H7 (cell line): ENCODE measurements at regions not wholly inside any gene's neighbourhood (a gene's known extent, or its start where the extent isn't known, plus 50 kb on each side); places are given as distances from the start of the nearest gene placed in this dataset.
A peak's percentile ranks its signal among the peaks of the same experiment; 100 is the strongest.

Source experiments
- DNase-seq: peaks from one replicate; pipeline ENCODE4 v3.0.0; 2012
- H3K27me3 ChIP-seq: 2 replicates; pipeline ENCODE4 v1.6.0; 2011; ENCODE audit warnings: mild to moderate bottlenecking, low read length; ENCODE audit not compliant: control insufficient read depth, insufficient read depth
- H3K36me3 ChIP-seq: replicated peaks from 2 replicates; pipeline ENCODE4 v1.5.1; 2011; ENCODE audit warnings: low read length; ENCODE audit not compliant: control insufficient read depth, insufficient read depth
- H3K4me3 ChIP-seq: 2 replicates; pipeline ENCODE4 v1.5.1; 2011; ENCODE audit warnings: low read depth, mild to moderate bottlenecking, control low read depth, low read length, moderate library complexity; ENCODE audit not compliant: insufficient read depth

GRCh38 chr1:240000634-240001033 is 91.0 kb upstream of the FMN2 start:
- no peak for DNase-seq
- H3K36me3 ChIP-seq, result no peaks in the 10 kb centered on the region
- peaks cover 22% of the 10 kb centered on the region for H3K27me3 ChIP-seq
- no peak overlapping the region for H3K4me3 ChIP-seq

GRCh38 chr1:240001177-240001740 is 90.4 kb upstream of the FMN2 start:
- H3K27me3 ChIP-seq, result peaks cover 22% of the 10 kb centered on the region
- DNase-seq, result no peak
- no peak overlapping the region for H3K4me3 ChIP-seq
- H3K36me3 ChIP-seq, result no peaks in the 10 kb centered on the region

GRCh38 chr1:240004086-240004749 is 87.5 kb upstream of the FMN2 start:
- no peaks in the 10 kb centered on the region for H3K36me3 ChIP-seq
- peak; percentile 63 for DNase-seq
- no peak overlapping the region for H3K4me3 ChIP-seq
- H3K27me3 ChIP-seq, result peaks cover 2% of the 10 kb centered on the region

GRCh38 chr1:240005997-240006650 is 85.6 kb upstream of the FMN2 start:
- H3K27me3 ChIP-seq, result no peaks in the 10 kb centered on the region
- no peak for DNase-seq
- H3K36me3 ChIP-seq, result no peaks in the 10 kb centered on the region
- H3K4me3 ChIP-seq, result no peak overlapping the region

GRCh38 chr1:240008298-240008697 is 83.4 kb upstream of the FMN2 start:
- Histone ChIP-seq H3K4me3 (no peak overlapping the region), H3K36me3 (no peaks in the 10 kb centered on the region), H3K27me3 (no peaks in the 10 kb centered on the region)
- DNase-seq, result no peak

GRCh38 chr1:240014051-240014450 is 77.6 kb upstream of the FMN2 start:
- no peak for DNase-seq
- Histone ChIP-seq H3K27me3 (no peaks in the 10 kb centered on the region), H3K4me3 (no peak overlapping the region), H3K36me3 (no peaks in the 10 kb centered on the region)

- H3K36me3 ChIP-seq, result no peaks in the 10 kb centered on the region
- no peaks in the 10 kb centered on the region for H3K27me3 ChIP-seq
- DNase-seq, result no peak
- no peak overlapping the region for H3K4me3 ChIP-seq
Measured at GRCh38 chr1:240018617-240019016, 73.1 kb upstream of the FMN2 start.

GRCh38 chr1:240019524-240019923 is 72.2 kb upstream of the FMN2 start:
- H3K4me3 ChIP-seq, result no peak overlapping the region
- no peak for DNase-seq

GRCh38 chr1:240020871-240021270 is 70.8 kb upstream of the FMN2 start:
- Histone ChIP-seq H3K27me3 (no peaks in the 10 kb centered on the region), H3K4me3 (no peak overlapping the region), H3K36me3 (no peaks in the 10 kb centered on the region)
- DNase-seq, result no peak

More at GRCh38 chr1:240019524-240019923, 72.2 kb upstream of the FMN2 start:
- no peaks in the 10 kb centered on the region for H3K27me3 ChIP-seq
- no peaks in the 10 kb centered on the region for H3K36me3 ChIP-seq

- Histone ChIP-seq H3K36me3 (no peaks in the 10 kb centered on the region), H3K4me3 (no peak overlapping the region), H3K27me3 (no peaks in the 10 kb centered on the region)
- DNase-seq, result no peak
Measured at GRCh38 chr1:240021709-240022108, 70.0 kb upstream of the FMN2 start.

- H3K27me3 ChIP-seq, result no peaks in the 10 kb centered on the region
- no peaks in the 10 kb centered on the region for H3K36me3 ChIP-seq
- peak; percentile 44 for DNase-seq
- H3K4me3 ChIP-seq, result no peak overlapping the region
Measured at GRCh38 chr1:240027059-240027462, 64.6 kb upstream of the FMN2 start.

GRCh38 chr1:240029418-240029817 is 62.3 kb upstream of the FMN2 start:
- no peak for DNase-seq
- H3K4me3 ChIP-seq, result no peak overlapping the region

GRCh38 chr1:240030236-240030635 is 61.4 kb upstream of the FMN2 start:
- no peaks in the 10 kb centered on the region for H3K36me3 ChIP-seq
- H3K27me3 ChIP-seq, result no peaks in the 10 kb centered on the region
- DNase-seq, result no peak
- H3K4me3 ChIP-seq, result no peak overlapping the region

More at GRCh38 chr1:240029418-240029817, 62.3 kb upstream of the FMN2 start:
- Histone ChIP-seq H3K36me3 (no peaks in the 10 kb centered on the region), H3K27me3 (no peaks in the 10 kb centered on the region)

GRCh38 chr1:240031009-240031408 is 60.7 kb upstream of the FMN2 start:
- no peak for DNase-seq
- Histone ChIP-seq H3K36me3 (no peaks in the 10 kb centered on the region), H3K4me3 (no peak overlapping the region)

GRCh38 chr1:240031414-240031813 is 60.3 kb upstream of the FMN2 start:
- no peaks in the 10 kb centered on the region for H3K36me3 ChIP-seq
- H3K27me3 ChIP-seq, result no peaks in the 10 kb centered on the region
- DNase-seq, result no peak
- H3K4me3 ChIP-seq, result no peak overlapping the region

More at GRCh38 chr1:240031009-240031408, 60.7 kb upstream of the FMN2 start:
- no peaks in the 10 kb centered on the region for H3K27me3 ChIP-seq
